Stimulated activated naive CD8-positive, alpha-beta T cell treated with anti-CD3 and anti-CD28 coated beads, Interleukin-15, Interleukin-2, amounts not matched to agents 100 ng/mL and 50 ng/mL, for 24 hours (primary cell): ENCODE measurements at regions not wholly inside any gene's neighbourhood (a gene's known extent, or its start where the extent isn't known, plus 50 kb on each side); places are given as distances from the start of the nearest gene placed in this dataset.

Experiments used
- H3K27ac Mint-ChIP-seq: one replicate; pipeline ENCODE4 v1.8.0; 2021; ENCODE audit warnings: mild to moderate bottlenecking, mixed read lengths
- H3K27me3 Mint-ChIP-seq: one replicate; pipeline ENCODE4 v1.8.0; 2021; ENCODE audit warnings: mixed read lengths
- H3K36me3 Mint-ChIP-seq: one replicate; pipeline ENCODE4 v1.8.0; 2021; ENCODE audit warnings: low read depth, mixed read lengths
- H3K4me1 Mint-ChIP-seq: one replicate; pipeline ENCODE4 v1.8.0; 2021; ENCODE audit warnings: low read depth, mixed read lengths
- H3K4me3 Mint-ChIP-seq: one replicate; pipeline ENCODE4 v1.8.0; 2021; ENCODE audit warnings: mild to moderate bottlenecking, mixed read lengths
- H3K9me3 Mint-ChIP-seq: one replicate; pipeline ENCODE4 v1.8.0; 2021; ENCODE audit warnings: mixed read lengths

DNA sequence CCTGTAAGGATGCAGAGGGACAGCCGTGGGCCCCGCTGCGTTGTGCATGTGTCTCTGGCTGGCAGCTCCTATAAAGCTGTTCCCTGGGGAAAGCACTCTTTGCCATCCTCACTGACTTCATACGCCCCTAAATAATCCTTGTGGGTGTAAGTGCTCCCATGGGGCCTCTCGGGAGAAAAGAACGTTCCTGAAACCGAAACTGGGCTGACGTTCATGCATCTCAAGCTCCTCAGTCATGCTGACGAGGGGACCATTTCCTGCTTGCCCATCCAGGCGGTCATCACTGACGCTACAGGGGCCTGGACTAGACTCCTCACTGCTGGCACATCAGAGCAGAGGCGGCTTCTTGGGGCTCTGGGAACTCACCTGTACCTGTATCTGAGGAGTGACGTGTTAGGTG is 73.1 kb upstream of the USP24 start:
- H3K27ac Mint-ChIP-seq, result peak overlapping the region; percentile 36
- no peaks in the 10 kb centered on the region for H3K9me3 Mint-ChIP-seq
- no peaks in the 10 kb centered on the region for H3K36me3 Mint-ChIP-seq
- H3K4me3 Mint-ChIP-seq, result no peak overlapping the region
- peaks cover 27% of the 10 kb centered on the region for H3K4me1 Mint-ChIP-seq
- H3K27me3 Mint-ChIP-seq, result peaks cover 3% of the 10 kb centered on the region

DNA sequence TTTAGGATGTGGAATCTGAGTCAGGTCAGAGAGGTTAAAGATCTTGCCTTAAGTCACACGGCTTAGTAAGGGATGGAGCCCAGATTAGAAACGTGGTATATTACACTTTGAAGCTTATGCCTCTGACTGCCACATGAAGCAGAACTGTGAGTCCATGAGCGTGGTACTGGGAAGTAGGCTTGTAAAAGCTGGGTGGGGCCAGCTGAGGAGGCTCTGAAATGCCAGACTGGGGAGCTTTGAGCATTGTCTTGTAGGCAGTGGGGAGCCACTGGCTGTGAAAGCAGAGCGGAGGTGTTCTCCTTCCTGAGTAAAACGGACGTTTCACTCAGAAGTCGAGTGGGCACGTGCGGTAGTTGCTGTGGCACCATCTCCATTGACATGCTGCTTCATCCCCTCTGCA is 72.6 kb upstream of the USP24 start:
- Mint-ChIP-seq H3K27ac (peak overlapping the region; percentile 92), H3K4me1 (peaks cover 27% of the 10 kb centered on the region), H3K36me3 (no peaks in the 10 kb centered on the region), H3K4me3 (peak overlapping the region; percentile 57), H3K9me3 (no peaks in the 10 kb centered on the region), H3K27me3 (peaks cover 3% of the 10 kb centered on the region)

DNA sequence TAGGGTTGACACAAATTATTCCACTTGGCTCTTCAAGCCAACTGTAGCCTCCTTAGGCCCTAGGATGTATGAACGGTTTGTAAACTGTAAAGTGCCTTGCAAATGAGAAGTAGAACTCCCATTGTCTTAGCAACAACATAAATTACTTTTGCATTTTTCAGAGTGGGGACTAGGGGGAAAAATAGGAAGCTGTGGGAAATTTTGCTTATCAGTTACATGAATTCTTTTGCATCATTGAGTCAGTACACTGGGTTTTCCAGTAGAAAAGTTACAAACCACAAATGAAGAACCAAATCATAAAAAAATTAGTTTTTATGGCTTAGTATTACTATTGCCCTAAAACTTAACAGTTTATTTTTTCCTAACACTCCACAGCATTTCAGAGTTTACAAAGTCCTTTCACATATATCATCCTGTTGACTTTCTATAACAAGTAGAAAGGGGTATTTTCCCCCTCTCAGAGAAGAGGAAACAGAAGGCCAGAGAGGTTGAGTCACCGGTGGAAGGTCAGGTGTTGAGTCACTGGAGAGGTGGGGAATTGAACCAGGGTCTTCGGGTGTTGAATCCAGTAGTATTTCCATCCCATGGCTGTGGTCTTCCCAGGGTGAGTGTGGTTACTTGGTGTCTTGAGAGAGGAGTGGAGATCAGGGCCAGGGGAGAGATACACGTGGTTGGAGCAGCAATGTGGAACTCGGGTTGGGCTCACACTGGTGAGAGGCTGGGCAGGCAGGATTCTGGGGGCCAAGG is 71.9 kb upstream of the USP24 start:
- Mint-ChIP-seq H3K36me3 (no peaks in the 10 kb centered on the region), H3K27me3 (no peaks in the 10 kb centered on the region), H3K27ac (peak overlapping the region; percentile 92), H3K4me3 (peak overlapping the region; percentile 57), H3K4me1 (peaks cover 27% of the 10 kb centered on the region), H3K9me3 (no peaks in the 10 kb centered on the region)

DNA sequence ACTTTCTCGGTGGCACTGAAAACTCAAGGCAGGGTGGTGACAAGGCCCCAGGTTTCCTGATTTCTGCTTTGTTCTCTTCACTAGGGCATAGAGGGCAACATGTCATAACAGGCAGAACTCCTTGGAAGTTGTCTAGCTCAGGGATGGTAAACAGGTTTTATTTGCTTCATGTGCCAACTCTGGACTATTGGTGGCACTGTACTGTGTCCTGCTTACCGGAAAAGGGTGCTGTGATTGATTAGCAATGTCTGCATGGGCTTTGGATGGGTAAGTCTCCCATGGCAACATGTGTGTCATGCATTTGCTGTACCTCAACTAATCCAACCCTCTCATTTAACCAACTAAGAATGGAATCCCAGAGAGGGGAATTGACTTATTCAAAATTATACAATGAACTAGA is 70.7 kb upstream of the USP24 start:
- Mint-ChIP-seq H3K27me3 (no peaks in the 10 kb centered on the region), H3K27ac (peak overlapping the region; percentile 27), H3K4me1 (peaks cover 27% of the 10 kb centered on the region), H3K9me3 (no peaks in the 10 kb centered on the region), H3K4me3 (no peak overlapping the region), H3K36me3 (no peaks in the 10 kb centered on the region)

DNA sequence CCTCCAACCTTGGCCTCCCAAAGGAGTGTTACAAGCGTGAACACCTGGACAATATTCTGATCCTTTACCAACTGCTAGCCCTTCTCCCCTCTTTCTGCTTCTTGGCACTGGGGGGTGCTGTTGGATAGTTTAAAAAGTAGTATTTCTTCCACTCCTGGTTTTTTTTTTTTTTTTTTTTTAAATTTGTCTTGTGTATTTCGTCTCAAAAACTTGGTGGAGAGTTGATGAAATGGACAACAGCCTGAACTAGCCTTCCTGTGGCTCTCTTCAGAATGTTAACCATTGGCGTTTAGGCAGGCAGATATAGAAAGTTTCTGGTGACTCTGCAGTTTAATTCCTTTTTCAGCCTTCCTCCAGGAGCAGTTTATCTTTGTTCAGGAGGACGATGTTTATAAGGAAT is 69.7 kb upstream of the USP24 start:
- Mint-ChIP-seq H3K36me3 (no peaks in the 10 kb centered on the region), H3K4me3 (no peak overlapping the region), H3K4me1 (peaks cover 27% of the 10 kb centered on the region), H3K27me3 (no peaks in the 10 kb centered on the region), H3K27ac (no peak overlapping the region), H3K9me3 (no peaks in the 10 kb centered on the region)

DNA sequence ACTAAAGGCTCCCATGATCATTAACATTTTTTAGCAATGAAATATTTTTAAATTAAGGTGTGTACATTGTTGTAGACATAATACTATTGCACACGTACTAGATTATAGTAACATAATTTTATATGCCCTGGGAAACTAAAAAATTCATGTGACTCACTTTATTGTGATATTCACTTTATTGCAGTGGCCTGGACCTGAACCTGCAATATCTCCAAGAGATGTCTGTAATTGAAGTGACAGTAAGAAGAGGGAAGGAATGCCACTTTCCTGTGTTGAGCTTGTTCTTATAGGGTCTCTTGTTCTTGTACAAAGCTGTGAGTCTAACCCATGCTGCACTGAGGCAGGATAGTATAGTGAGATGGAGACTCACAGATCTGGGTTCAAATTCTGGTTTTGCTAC is 66.9 kb upstream of the USP24 start:
- H3K27me3 Mint-ChIP-seq, result no peaks in the 10 kb centered on the region
- H3K4me3 Mint-ChIP-seq, result no peak overlapping the region
- no peak overlapping the region for H3K27ac Mint-ChIP-seq
- H3K36me3 Mint-ChIP-seq, result no peaks in the 10 kb centered on the region
- H3K4me1 Mint-ChIP-seq, result peaks cover 25% of the 10 kb centered on the region
- no peaks in the 10 kb centered on the region for H3K9me3 Mint-ChIP-seq

DNA sequence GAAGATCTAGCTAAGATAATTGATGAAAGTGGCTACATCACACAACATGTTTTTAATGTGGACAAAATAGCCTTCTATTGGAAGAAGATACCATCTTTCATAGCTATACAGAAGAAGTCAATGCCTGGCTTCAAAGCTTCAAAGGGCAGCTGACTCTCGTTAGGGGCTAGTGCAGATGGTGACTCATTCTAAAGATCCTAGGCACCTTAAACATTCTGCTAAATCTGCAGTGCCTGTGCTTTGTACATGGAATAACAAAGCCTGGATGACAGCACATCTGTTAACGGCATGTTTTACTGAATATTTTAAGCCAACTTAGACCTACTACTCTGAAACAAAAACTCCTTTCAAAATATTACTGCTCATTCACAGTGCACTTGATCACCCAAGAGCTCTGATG is 65.6 kb upstream of the USP24 start:
- Mint-ChIP-seq H3K9me3 (no peaks in the 10 kb centered on the region), H3K4me1 (peaks cover 25% of the 10 kb centered on the region), H3K36me3 (no peaks in the 10 kb centered on the region), H3K27me3 (no peaks in the 10 kb centered on the region), H3K4me3 (no peak overlapping the region), H3K27ac (no peak overlapping the region)

DNA sequence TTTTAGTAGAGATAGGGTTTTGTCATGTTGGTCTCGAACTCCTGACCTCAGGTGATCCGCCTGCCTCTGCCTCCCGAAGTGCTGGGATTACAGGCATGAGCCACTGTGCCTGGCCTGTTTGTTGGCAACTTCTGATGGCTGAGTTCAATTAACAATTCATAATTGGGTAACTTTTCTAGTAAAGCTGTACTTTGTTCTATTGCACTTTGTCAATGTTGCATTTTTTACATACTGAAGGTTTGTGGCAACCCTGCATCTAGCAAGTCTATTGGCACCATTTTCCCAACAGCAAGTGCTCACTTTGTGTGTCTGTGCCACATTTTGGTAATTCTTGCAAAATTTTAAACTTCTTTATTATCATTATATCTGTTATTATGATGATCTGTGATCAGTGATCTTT is 64.5 kb upstream of the USP24 start:
- Mint-ChIP-seq H3K9me3 (no peaks in the 10 kb centered on the region), H3K27ac (no peak overlapping the region), H3K4me1 (peaks cover 31% of the 10 kb centered on the region), H3K27me3 (no peaks in the 10 kb centered on the region), H3K36me3 (no peaks in the 10 kb centered on the region), H3K4me3 (no peak overlapping the region)

DNA sequence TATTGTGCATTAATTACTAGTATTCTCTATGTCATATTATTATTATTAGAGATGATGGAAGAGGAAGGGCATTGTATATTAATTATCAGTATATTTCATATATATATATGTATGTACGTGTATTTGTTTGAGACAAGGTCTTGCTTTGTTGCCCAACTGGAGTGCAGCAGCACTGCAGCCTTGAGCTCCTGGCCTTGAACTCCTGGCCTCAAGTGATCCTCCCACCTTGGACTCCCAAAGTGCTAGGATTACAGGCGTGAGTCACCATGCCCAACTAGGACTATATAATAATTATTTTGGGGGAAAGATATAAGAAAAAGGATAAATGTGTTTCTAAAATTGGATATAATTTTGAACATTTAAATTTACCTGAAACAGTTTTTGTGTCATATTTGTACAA is 63.2 kb upstream of the USP24 start:
- Mint-ChIP-seq H3K27me3 (no peaks in the 10 kb centered on the region), H3K9me3 (no peaks in the 10 kb centered on the region), H3K36me3 (no peaks in the 10 kb centered on the region), H3K4me3 (no peak overlapping the region), H3K27ac (no peak overlapping the region), H3K4me1 (peaks cover 38% of the 10 kb centered on the region)

DNA sequence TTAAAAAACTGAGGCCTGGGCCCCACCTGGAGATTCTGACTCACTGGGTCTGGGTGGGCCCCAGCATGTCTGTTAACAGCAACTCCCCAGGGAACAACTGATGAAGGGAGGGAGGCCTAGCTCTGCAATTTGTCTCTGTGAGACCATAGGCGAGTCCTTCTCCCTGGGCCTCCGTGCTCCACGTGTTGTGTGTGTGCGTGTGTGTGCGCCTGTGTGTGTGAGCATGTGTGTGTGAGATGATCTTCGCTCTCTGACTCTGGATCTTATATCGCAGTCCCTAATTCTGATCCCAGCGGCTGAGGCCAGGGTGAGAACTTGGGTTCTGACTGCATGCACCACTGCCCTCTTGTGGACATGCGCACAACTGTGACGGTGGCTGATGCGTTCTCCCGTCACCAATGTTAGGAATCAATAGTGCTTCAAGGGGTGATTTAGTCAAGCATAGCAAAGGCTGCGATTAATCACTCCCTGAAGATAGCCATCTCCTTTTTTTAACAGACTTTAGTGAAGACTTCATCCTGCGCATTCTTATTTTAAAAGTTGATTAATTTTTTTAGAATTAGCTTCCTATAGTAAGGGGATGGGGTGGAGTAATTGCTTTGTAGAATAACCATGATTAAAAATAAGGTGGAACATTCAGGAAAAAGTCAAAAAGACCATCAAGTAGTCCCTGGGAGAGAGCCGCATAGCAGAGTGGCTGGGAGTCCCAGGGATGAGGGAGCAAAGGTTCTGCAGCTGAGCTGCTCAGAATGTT is 62.4 kb upstream of the USP24 start:
- Mint-ChIP-seq H3K27ac (peak overlapping the region; percentile 78), H3K4me3 (peak overlapping the region; percentile 47)

DNA sequence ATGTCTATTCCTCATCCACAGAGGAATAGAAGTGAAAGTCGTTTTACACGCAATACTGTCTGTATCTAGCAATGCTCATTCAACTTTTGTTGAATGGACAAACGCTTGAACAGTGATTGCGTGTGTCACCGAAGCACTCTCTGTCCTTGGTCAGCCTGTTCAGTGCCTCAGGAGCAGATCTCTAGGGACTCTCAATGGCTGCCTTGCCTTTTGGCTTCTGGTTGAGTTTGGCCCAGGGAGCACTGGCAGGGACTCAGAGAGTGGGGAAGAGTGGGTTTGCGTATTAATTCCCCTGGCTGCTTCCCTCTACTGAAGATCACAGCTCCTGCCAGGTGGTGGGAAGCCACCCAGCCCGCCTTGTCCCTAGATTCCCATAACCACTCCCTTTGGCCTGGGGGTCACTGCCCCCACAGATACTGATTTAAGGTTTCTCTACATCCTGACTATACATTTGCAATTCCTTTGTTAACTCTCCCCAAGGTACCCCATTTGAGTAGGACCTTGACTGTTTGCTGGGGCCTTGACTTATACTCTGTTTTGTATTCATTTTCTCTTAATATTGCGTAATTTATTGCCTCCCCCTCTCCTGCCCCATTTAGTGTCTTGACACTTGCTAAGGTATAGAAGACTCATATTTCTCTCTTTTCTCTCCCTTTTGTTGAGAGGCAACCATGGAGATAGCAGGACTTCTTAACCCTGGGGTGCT is 61.7 kb upstream of the USP24 start:
- peak overlapping the region; percentile 47 for H3K4me3 Mint-ChIP-seq
- peaks cover 40% of the 10 kb centered on the region for H3K4me1 Mint-ChIP-seq
- no peaks in the 10 kb centered on the region for H3K27me3 Mint-ChIP-seq
- H3K9me3 Mint-ChIP-seq, result no peaks in the 10 kb centered on the region
- no peaks in the 10 kb centered on the region for H3K36me3 Mint-ChIP-seq
- peak overlapping the region; percentile 78 for H3K27ac Mint-ChIP-seq

More for the DNA sequence above, 62.4 kb upstream of the USP24 start:
- Mint-ChIP-seq H3K27me3 (no peaks in the 10 kb centered on the region), H3K36me3 (no peaks in the 10 kb centered on the region), H3K9me3 (no peaks in the 10 kb centered on the region), H3K4me1 (peaks cover 40% of the 10 kb centered on the region)

DNA sequence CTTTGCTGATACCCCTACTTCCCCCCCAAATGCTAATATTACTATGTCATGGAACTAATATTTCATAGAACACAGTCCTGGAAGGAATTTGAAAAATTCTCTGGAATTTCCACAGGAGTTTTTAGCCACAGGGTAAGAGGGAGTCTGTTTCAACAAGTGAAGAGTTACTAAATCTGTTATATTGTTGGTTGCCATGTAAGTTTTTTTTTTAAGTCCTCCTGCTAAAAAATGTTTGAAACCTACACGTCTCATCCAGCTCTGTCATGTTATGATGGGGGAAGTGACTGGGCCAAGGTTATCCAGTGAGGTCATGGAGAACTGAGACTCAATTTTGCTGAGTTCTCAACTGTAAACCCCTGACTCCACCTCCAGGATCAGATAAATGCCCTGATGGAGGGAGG is 60.8 kb upstream of the USP24 start:
- no peaks in the 10 kb centered on the region for H3K9me3 Mint-ChIP-seq
- H3K27me3 Mint-ChIP-seq, result no peaks in the 10 kb centered on the region
- no peak overlapping the region for H3K4me3 Mint-ChIP-seq
- peak overlapping the region; percentile 38 for H3K27ac Mint-ChIP-seq
- peaks cover 40% of the 10 kb centered on the region for H3K4me1 Mint-ChIP-seq
- no peaks in the 10 kb centered on the region for H3K36me3 Mint-ChIP-seq

DNA sequence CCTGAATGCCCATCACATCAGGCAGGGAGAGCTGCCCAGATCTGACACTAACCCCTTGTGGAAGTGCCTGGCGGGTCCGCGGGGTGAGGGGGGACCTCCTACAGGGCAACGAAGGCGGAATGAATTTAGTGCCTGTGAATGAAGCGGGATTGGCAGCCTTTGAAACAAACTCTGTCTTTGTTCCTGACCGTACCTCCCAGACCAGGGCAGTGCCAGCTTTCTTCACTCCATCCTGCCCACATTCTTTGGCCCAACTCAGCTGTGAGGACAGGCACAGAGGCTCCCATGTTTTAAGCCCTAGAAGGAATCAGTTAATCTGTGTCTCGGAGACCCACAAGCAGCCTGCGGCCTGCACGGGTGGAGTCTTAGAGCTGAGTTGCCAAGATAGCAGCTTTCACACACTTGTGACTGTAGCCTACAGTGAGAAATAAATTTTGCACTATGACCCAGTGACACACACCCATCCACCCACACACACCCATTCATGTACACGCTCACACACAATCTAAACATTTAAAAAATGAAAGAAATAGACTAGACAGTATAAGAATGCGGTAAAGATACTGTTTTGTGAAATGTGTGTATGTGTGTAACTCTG is 60.1 kb upstream of the USP24 start:
- Mint-ChIP-seq H3K27me3 (no peaks in the 10 kb centered on the region), H3K4me3 (no peak overlapping the region), H3K36me3 (no peaks in the 10 kb centered on the region), H3K4me1 (peaks cover 40% of the 10 kb centered on the region), H3K9me3 (no peaks in the 10 kb centered on the region), H3K27ac (no peak overlapping the region)

DNA sequence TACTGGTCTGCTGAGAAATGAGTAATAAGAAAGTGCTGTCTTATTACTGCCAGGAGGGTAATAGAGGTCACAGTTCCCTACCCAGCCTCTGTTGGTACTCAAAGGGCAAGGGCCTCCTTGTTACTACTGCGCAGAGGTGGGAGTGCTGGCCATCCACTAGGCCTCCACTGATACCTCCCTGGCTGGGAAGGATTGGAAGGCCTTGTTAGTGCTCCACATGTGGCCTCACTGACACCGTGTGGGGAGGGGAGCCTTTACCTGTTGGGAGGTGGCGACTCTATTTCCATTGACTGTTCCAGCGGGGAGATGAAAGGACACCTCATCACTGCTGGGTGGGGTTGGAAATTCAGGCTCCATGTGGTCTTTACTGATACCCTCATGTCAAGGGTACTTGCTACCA is 57.8 kb upstream of the USP24 start:
- peaks cover 37% of the 10 kb centered on the region for H3K4me1 Mint-ChIP-seq
- peaks cover 3% of the 10 kb centered on the region for H3K9me3 Mint-ChIP-seq
- H3K36me3 Mint-ChIP-seq, result no peaks in the 10 kb centered on the region
- no peak overlapping the region for H3K27ac Mint-ChIP-seq
- no peak overlapping the region for H3K4me3 Mint-ChIP-seq
- H3K27me3 Mint-ChIP-seq, result no peaks in the 10 kb centered on the region
